IMR-90 (cell line): ENCODE measurements at regions not wholly inside any gene's neighbourhood (a gene's known extent, or its start where the extent isn't known, plus 50 kb on each side); places are given as distances from the start of the nearest gene placed in this dataset.

ENCODE experiments used
- ATAC-seq: fragments of 200-7000 bp; cut with Tn5 transposase; 2 replicates; pipeline ENCODE4 v1.9.1; 2020; ENCODE audit warnings: low read depth, mild to moderate bottlenecking, moderate library complexity
- BruUV-seq: library from RNA; stranded (reverse); fragments of 400-500 nt; replicated peaks from 2 replicates; lab custom pipeline; 2021; lab: Mats Ljungman, UMichigan
- CTCF ChIA-PET: fragments of 300-600 bp; formaldehyde crosslinking; extraction: SDS; loops from one replicate; lab custom pipeline; 2021; ENCODE audit warnings: antibody characterized with exemption; lab: Yijun Ruan, JAX
- POLR2A ChIA-PET: fragments of 300-600 bp; sonication (Branson Sonifier 250); formaldehyde crosslinking; loops from one replicate; lab custom pipeline; 2022; ENCODE audit warnings: antibody characterized with exemption; ENCODE audit not compliant: unreplicated experiment; lab: Charles Lee
- DNase-seq: peaks from one replicate; pipeline ENCODE4 v3.0.0; 2013
- H2AFZ ChIP-seq: replicated peaks from 2 replicates; pipeline ENCODE3; 2013; ENCODE audit warnings: low read length, mild to moderate bottlenecking; ENCODE audit not compliant: poor library complexity
- H2AK5ac ChIP-seq: 2 replicates; pipeline ENCODE4 v1.6.1; 2013; ENCODE audit warnings: low read depth, low read length, inconsistent platforms
- H2AK9ac ChIP-seq: replicated peaks from 2 replicates; pipeline ENCODE3; 2013; ENCODE audit warnings: mild to moderate bottlenecking, low read depth, low read length, moderate library complexity; ENCODE audit not compliant: poor library complexity
- H2BK120ac ChIP-seq: 2 replicates; pipeline ENCODE4 v1.6.1; 2013; ENCODE audit warnings: low read depth, low read length, inconsistent platforms
- H2BK15ac ChIP-seq: 3 replicates; pipeline ENCODE4 v1.6.1; 2013; ENCODE audit warnings: low read depth, low read length, inconsistent platforms
- H2BK20ac ChIP-seq: 2 replicates; pipeline ENCODE4 v1.6.1; 2013; ENCODE audit warnings: low read depth, mild to moderate bottlenecking, inconsistent platforms, low read length, moderate library complexity
- H2BK5ac ChIP-seq: 2 replicates; pipeline ENCODE4 v1.6.1; 2013; ENCODE audit warnings: mild to moderate bottlenecking, low read depth, low read length, inconsistent platforms; ENCODE audit not compliant: poor library complexity, severe bottlenecking
- H3K14ac ChIP-seq: replicated peaks from 2 replicates; pipeline ENCODE4 v1.6.1; 2013; ENCODE audit warnings: low read depth, low read length, inconsistent platforms
- H3K18ac ChIP-seq: 2 replicates; pipeline ENCODE4 v1.6.1; 2013; ENCODE audit warnings: low read depth, low read length, control low read depth
- H3K23ac ChIP-seq: 2 replicates; pipeline ENCODE4 v1.6.1; 2013; ENCODE audit warnings: low read depth, low read length, inconsistent platforms
- H3K27ac ChIP-seq: 2 replicates; pipeline ENCODE4 v1.5.1; 2013; ENCODE audit warnings: mild to moderate bottlenecking, control low read depth, low read length; ENCODE audit not compliant: insufficient read depth
- H3K27me3 ChIP-seq: 2 replicates; pipeline ENCODE4 v1.6.1; 2013; ENCODE audit warnings: low read length; ENCODE audit not compliant: control insufficient read depth, insufficient read depth
- H3K36me3 ChIP-seq: 2 replicates; pipeline ENCODE4 v1.6.1; 2013; ENCODE audit warnings: low read length, mixed read lengths; ENCODE audit not compliant: control insufficient read depth, insufficient read depth
- H3K4ac ChIP-seq: 2 replicates; pipeline ENCODE4 v1.6.1; 2013; ENCODE audit warnings: low read depth, low read length, inconsistent platforms
- H3K4me1 ChIP-seq: 2 replicates; pipeline ENCODE4 v1.6.1; 2013; ENCODE audit warnings: low read length, mixed read lengths; ENCODE audit not compliant: control insufficient read depth, insufficient read depth
- H3K4me2 ChIP-seq: 2 replicates; pipeline ENCODE4 v1.6.1; 2013; ENCODE audit warnings: low read depth, mild to moderate bottlenecking, control low read depth, low read length, moderate library complexity
- H3K4me3 ChIP-seq: 2 replicates; pipeline ENCODE4 v1.5.1; 2013; ENCODE audit warnings: low read depth, mild to moderate bottlenecking, control low read depth, low read length, moderate library complexity; ENCODE audit not compliant: insufficient read depth
- H3K56ac ChIP-seq: 2 replicates; pipeline ENCODE4 v1.6.1; 2013; ENCODE audit warnings: low read length, inconsistent platforms; ENCODE audit not compliant: insufficient read depth; ENCODE audit errors: extremely low read depth
- H3K79me1 ChIP-seq, 2 experiments: 2 replicates each; pipeline ENCODE4 v1.6.1; 2013; ENCODE audit warnings: low read length in 2 of 2, inconsistent platforms in 1 of 2, low read depth in 1 of 2
- H3K9ac ChIP-seq: 2 replicates; pipeline ENCODE4 v1.6.1; 2013; ENCODE audit warnings: low read depth, low read length, control low read depth
- H3K9me1 ChIP-seq: 2 replicates; pipeline ENCODE4 v1.6.1; 2013; ENCODE audit warnings: low read length, inconsistent platforms; ENCODE audit not compliant: insufficient read depth
- H3K9me3 ChIP-seq: 2 replicates; pipeline ENCODE4 v1.6.1; 2013; ENCODE audit warnings: low read length; ENCODE audit not compliant: control insufficient read depth, insufficient read depth
- H4K20me1 ChIP-seq: 2 replicates; pipeline ENCODE4 v1.6.1; 2013; ENCODE audit warnings: low read length, inconsistent platforms; ENCODE audit not compliant: insufficient read depth
- H4K5ac ChIP-seq: 2 replicates; pipeline ENCODE4 v1.6.1; 2013; ENCODE audit warnings: mild to moderate bottlenecking, low read depth, low read length, control low read depth
- H4K8ac ChIP-seq, 2 experiments: 2 replicates each; pipeline ENCODE4 v1.6.1; 2013; ENCODE audit warnings: low read depth in 2 of 2, low read length in 2 of 2, control low read depth in 1 of 2, inconsistent platforms in 1 of 2
- H4K91ac ChIP-seq: 2 replicates; pipeline ENCODE4 v1.6.1; 2013; ENCODE audit warnings: low read depth, low read length, inconsistent platforms; ENCODE audit not compliant: insufficient read depth
- BHLHE40 ChIP-seq: fragments of 150-350 bp; IDR thresholded peaks from 2 replicates; pipeline ENCODE4 v1.6.1; 2016; ENCODE audit warnings: mild to moderate bottlenecking, low read depth, low read length
- CEBPB ChIP-seq: IDR thresholded peaks from 2 replicates; pipeline ENCODE4 v1.6.1; 2012; ENCODE audit warnings: low read depth, low read length, improper control_type of control experiment
- MXI1 ChIP-seq: IDR thresholded peaks from 2 replicates; pipeline ENCODE4 v1.6.1; 2012; ENCODE audit warnings: low read depth, mild to moderate bottlenecking, low read length, moderate library complexity, borderline replicate concordance
- RFX5 ChIP-seq: IDR thresholded peaks from 2 replicates; pipeline ENCODE4 v1.8.0; 2012; ENCODE audit warnings: low read depth, mild to moderate bottlenecking, low read length, moderate library complexity
- WGBS, 2 experiments: methylation state at CpG; one replicate each; pipeline versions ENCODE4 v1.1.5 to v1.1.7; 2013; ENCODE audit warnings: missing lambda C conversion rate in 2 of 2; ENCODE audit not compliant: insufficient read length in 1 of 2; ENCODE audit errors: extremely low coverage in 2 of 2; 5-methylcytosine and 5-hydroxymethylcytosine counted together
- dilution Hi-C: fragments of 300-500 bp; cut with HindIII; formaldehyde crosslinking; loops from one replicate; pipeline ENCODE4 v1.14.3; 2018; ENCODE audit warnings: low sequenced_read_pairs; ENCODE audit not compliant: unreplicated experiment
- in situ Hi-C: fragments of 300-500 bp; cut with MboI; formaldehyde crosslinking; loops from 3 replicates; pipeline ENCODE4 v1.14.3; 2019; ENCODE audit warnings: low sequenced_read_pairs, inconsistent platforms, mixed read lengths
- intact Hi-C: fragments of 100-400 bp; cut with micrococcal nuclease; formaldehyde crosslinking; loops from 2 replicates; pipeline ENCODE4 v1.10.0; 2022

DNA sequence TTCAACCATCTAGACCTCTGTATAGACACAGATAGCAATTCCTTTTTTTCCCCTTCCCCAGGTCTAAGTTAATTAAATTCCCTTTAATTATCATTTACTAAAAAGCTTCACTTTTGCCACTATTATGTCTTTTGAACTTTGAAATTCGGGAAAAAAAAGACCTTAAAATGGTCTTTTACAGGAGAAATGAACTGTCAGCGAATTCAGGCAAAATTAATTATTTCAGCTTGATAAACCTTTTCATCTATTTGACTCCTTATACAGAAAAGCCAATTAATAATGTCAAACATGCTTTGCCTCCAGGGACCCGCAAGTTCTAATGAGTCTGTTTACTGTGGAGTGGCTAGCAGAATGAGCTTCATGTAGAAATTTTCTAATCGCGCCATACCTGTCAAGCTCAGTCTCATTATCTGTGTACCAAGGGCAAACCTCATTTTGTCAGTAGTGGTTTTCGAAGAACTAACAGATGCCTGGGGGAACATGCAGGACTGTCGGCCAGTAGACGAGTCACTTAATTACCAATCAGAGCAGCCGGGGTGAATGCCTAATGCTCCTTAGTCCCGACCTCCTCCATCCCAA is 287.7 kb downstream of the INSIG2 start:
- no peak overlapping the region for H3K27ac ChIP-seq
- DNase-seq, result no peak
- ChIA-PET POLR2A (no interaction called here), CTCF (interaction anchor here (0.6 kb wide), 1 partner anchor 480 kb away, joined by 3 read pairs; no protein-coding TSS in a partner anchor)
- no peak overlapping the region for H2AK5ac ChIP-seq
- H3K9me1 ChIP-seq, result no peaks in the 10 kb centered on the region
- no peak overlapping the region for H2BK120ac ChIP-seq
- H3K79me1 ChIP-seq, result no peaks in the 10 kb centered on the region
- H2AK9ac ChIP-seq, result no peak overlapping the region
- H4K5ac ChIP-seq, result no peak overlapping the region
- H2BK5ac ChIP-seq, result no peak overlapping the region
- H3K56ac ChIP-seq, result no peak overlapping the region
- BruUV-seq, result no TSS peak
- no peak overlapping the region for H3K14ac ChIP-seq
- no peak overlapping the region for H3K4ac ChIP-seq
- H3K4me1 ChIP-seq, result no peaks in the 10 kb centered on the region
- dilution Hi-C loops, result no loop called here
- WGBS, 2 experiments, result 72% methylated on average over 3 of the region's 10 CpGs; no CpG with 5 or more reads in 1 of the 2 experiments
- H4K8ac ChIP-seq, result no peak overlapping the region
- H3K9ac ChIP-seq, result no peak overlapping the region
- H3K4me2 ChIP-seq, result no peak overlapping the region
- no peak overlapping the region for H4K91ac ChIP-seq
- H4K20me1 ChIP-seq, result no peaks in the 10 kb centered on the region
- no peak overlapping the region for H3K4me3 ChIP-seq
- no peaks in the 10 kb centered on the region for H3K9me3 ChIP-seq
- H2BK20ac ChIP-seq, result no peak overlapping the region
- H3K23ac ChIP-seq, result no peak overlapping the region
- no peaks in the 10 kb centered on the region for H3K36me3 ChIP-seq
- intact Hi-C loops, result no loop called here
- TF ChIP-seq CEBPB (no peak), RFX5 (no peak), MXI1 (no peak), BHLHE40 (no peak)
- H3K27me3 ChIP-seq, result peaks cover 2% of the 10 kb centered on the region
- no peak overlapping the region for H2BK15ac ChIP-seq
- H2AFZ ChIP-seq, result no peak overlapping the region
- no peak overlapping the region for H3K18ac ChIP-seq
- in situ Hi-C loops, result no loop called here
- ATAC-seq, result no peak
